HG03135 (cell line): ENCODE measurements at regions not wholly inside any gene's neighbourhood (a gene's known extent, or its start where the extent isn't known, plus 50 kb on each side); places are given as distances from the start of the nearest gene placed in this dataset.

ENCODE experiments used
- ATAC-seq: cut with Tn5 transposase; IDR thresholded peaks from one replicate; pipeline ENCODE4 v1.9.1; 2021; ENCODE audit warnings: mild to moderate bottlenecking, moderate library complexity; ENCODE audit not compliant: unreplicated experiment

DNA sequence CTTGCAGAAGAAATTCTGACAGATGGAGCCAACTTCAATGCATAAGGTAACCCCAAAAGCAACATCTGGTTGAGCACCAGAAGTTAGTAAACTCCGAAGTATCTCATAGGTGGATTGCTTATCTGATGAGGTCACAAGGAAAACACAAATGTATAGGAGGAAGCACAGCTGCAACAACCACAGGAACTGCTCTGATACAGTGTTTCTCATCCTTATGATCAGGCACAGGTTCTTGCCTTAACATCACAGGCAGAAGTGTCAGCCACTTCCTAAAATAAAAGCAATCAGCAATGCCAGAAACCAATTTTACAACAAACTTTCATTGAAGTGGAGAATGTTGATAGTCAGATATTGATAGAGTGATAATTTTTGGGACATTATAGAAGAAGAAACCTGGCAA, 530.3 kb upstream of the FAT3 start:
- ATAC-seq: no peak

DNA sequence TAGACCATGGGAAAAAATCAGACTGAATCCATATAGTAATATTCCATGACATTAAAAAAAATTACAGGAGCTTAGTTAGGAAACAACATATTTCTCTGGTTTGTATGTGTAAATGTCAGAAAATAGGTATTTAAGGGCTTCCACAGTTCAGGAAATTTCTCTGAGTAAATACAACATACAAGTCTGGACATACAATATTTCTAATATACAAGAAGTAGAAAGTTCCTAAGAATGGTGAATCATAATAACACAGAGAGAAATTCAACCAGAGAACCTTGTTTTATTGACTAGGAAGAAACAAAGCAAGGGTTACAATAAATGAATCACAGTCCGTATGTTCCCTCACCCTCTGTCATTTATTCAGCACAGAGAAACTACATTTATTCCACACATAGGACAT, 532.7 kb upstream of the FAT3 start:
- no peak for ATAC-seq

DNA sequence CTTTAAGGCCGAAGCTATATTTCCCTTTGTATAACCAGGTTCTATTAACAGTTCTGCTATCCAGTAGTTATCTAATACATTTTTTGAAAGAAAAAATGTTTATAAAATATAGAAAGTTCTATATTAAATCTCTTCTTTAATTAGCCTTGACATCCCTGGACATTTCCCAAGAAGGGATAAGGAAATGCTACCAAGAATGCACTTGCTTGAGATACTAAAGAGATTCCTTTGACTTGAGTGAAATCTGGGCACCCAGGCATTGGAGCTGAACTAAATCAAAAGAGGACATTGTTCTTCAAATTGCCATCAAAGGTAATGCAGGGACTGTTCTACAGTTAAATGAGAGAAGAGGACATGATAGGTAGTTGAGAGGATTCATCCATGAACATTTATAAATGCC, 535.9 kb upstream of the FAT3 start:
- no peak for ATAC-seq

DNA sequence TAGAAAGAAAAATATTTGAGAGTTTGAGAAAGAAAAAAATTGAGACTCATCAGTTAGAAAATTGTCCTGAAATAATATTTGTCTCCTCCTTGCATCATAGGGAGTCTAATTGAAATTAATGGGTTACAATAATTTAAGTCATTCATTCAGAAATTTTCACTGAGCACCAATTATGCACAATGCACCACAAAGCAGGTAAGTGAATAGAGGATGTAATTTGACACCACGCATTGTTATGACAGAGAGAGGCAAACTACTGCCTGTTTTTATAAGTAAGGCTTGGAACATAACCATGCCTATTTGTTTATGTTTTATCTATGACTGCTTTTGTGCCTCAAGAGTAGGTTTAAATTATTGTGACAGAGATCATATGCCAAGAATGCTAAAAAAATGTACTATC, 537.9 kb upstream of the FAT3 start:
- ATAC-seq: no peak

DNA sequence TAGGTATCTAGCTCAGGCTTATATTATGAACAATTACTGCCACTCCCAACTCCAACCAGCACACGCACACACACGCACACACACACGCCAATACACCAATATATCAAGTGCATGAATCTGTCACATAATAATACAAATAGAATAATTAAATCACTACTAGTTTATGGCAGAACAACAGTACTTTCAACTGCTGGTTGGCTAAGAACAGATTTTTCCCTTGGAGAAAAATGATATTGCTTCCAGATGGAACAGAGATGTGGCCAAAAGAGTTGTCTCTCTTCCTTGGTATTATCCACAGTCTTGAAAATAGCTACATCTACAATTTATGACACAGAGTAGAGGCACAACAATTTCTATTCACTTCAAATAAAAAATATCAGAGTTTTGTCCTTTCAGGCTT, 538.3 kb upstream of the FAT3 start:
- ATAC-seq: no peak

DNA sequence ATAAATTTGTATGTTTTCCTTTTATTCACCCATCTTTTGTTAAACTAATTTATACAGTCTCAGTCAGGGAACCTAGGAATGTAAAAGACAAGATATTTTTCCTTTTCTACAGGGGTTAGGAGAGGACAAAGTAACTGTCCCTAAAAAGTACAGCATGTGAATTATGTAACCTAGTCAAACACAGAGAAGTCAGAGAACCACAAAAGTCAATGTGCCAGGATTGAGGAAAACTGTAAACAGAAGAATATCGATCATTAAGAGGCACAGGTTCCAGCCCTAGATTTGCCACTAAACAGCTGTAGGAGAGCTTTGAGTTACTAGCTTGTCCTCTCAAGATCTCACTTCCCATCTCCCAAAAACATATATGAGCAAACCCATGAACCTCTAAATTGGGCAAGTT, 550.9 kb upstream of the FAT3 start:
- ATAC-seq: no peak

DNA sequence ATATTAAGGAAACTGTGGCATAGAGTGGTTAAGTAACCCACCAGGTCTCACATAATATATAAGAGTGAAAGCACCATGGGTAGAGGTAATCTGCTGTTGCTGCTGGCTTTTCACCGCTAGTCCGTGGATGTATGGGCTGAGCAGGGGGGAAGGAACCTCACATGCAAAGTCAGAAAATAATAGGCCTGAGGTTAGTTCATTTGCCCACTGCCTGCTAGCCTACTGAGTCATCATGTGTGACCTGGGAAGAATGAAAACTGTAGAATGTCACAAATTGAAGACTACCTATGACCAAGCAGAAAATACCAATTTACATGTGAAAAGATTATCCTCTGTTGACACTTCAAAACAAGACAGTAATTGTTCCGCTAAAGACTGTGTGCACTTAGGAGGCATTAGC, 560.1 kb upstream of the FAT3 start:
- ATAC-seq: no peak

DNA sequence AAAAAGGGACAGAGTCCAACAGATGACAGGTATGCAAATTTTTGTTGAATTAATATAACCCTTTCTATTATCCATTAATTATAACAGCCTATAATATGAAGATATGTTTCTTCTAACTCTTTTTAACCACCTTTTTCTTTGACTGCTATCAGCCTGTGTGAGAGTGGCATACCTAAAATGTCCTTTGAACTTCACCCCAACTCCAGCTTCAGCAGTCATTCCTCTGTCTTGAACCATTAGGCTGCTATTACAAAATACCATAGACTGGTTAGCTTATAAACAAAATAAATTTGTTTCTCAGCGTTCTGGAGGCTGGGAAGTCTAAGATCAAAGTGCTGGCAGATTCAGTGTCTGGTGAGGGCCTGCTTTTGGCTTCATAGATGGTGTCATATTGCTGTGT, 564.6 kb upstream of the FAT3 start:
- ATAC-seq: no peak

DNA sequence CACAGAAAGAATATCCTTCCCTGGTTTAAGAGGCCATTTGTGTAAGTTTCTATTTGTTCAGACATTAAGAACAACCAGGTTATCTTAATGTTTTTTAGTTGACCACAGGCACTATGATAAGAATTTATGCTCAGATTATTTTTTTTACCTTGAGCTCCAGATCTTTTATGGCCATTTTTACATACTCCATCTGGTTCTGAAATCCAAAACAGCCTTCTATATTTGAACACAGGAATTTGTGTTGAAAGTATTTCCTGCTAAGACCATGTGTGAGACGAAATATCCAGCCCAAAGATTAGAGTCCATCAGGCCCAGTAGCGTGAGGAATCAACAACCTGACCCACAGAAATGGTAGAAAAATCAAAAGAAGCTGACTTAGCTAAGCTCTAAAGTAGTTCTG, 569.9 kb upstream of the FAT3 start:
- no peak for ATAC-seq

DNA sequence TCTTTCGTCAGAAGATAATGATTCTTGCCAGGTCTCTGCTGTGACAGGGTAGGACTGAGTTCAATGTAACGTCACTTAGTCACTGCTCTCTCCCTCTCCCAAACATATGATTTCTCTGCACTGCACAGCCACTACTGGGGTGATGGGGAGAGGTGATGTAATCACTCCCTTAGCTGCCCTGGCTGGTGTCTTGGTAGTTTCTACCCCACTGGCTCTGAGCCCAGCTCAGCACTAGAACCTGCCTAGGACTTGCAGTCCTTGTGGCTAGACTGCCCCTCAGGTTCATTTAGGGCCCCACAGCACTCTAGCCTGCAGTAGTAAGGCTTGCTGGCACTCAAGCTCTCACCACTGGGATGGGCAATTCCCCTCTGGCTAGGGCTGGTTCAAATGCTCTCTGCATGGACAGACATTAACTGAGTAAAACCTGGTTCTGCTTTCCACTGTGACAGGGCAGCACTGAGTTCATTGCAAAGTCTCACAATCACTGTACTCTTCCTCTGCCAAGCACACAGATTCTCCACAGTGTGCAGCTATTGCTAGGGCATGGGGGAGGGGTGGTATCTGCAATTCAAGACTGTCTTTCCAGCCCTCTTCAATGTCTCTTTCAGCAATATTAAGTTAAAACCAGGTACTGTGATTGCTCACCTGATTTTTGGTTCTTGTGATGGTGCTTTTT, 571.4 kb upstream of the FAT3 start:
- no peak for ATAC-seq

DNA sequence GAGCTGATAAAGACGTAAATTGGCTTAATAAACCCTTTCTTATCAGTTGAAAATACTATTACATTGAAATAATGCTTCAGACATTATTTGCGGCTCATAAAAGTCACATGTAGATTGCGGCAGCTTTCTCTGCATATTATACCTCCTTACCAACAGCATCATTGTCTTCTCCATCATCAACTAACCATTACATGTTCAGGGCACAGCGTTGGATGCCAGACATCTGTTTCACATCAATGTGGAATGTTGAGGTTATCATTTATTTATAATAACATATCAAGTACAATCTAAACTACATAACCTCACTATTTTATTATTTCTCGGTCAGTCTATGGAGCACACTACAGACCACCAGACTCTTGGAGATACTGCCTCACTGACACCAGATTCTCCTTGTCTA, 573.8 kb upstream of the FAT3 start:
- ATAC-seq: no peak

DNA sequence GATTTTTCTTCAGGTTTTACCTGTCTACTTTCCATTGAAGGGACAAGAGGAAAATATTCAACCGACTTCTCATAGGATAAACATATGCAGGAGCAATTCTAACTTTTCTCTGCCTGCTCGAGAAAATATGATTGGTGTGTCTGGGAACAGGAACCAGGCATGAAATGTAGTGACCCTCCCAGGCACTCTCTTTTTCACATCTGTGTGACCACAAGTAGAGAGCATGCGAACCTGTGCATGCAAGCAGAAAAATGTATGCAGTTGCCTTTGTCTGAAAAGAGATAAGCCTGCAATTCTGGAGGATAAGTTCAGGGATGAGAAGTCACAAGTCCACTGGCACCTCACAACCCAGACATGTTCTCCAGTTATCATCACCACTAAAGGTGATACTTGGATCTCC, 583.5 kb upstream of the FAT3 start:
- ATAC-seq: no peak

DNA sequence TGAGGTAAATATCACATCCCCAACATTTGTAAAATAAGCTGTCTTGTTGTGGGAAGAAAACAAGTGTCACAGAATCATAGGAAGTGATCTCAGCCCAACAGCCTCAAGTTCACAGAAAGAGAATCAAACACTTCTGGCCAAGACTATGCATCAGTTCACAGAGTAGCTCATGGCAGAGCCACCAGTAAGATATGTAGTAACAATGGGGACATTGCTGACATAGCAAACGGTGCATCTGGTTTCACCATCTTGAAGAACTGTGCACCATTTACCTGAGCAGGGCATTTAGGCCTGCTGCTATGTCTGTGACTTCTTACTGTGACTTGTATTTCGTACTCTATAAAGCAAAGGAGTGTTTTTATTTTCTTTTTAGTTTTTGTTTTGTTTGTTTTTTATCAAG, 585.3 kb upstream of the FAT3 start:
- no peak for ATAC-seq

DNA sequence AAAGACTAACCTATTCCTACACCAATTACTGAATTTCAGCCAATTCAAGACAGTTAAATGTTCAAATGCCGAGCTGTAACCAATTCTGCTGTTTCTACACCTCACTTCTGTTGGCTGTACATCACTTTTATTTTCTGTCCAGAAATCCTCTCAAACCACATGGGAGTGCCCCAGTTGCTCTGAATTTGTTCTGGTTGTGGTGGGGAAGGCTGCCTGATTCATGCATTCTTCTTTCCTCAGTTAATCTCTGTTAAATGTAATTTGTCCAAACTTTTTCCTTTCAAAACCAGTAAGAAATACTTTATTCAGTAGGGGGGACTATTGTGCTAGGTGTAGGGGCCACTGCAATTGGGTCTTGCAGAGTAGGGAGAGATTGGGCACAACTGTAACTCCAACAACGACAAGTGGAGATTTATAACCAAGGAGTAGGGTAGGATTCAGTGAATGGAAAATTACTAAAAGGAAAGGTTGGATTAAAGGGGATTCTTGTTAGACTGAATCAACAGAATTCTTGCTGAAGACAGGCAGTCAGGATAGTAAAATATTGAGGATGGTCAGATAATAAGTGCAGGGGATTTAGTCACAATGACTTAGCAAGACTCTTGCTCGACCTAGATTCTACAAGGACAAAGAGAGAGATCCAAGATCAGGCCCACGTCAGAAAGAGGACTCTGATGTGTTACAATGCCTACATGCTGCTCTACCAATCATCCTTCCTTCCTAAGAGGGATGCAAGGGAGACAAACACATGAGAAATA, 593.5 kb upstream of the FAT3 start:
- ATAC-seq: no peak

DNA sequence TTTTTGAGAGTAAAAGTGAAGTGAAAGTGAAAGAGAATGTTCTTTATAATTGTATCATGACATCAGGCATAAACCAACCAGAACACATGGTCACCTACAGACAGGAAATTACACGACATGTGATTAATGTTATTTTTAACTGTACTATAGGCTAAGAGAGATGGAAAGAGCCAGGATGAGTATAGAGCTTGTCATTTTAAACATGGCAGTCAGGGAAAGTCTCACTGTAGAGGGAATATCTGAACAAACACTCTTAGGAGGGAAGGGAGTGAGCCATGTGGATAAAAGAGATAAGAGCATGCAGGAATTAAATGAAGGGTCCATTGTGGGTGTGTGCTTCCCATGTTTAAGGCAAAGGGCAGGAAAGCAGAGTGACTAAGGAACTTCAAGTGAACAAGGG, 599.1 kb upstream of the FAT3 start:
- ATAC-seq: no peak

DNA sequence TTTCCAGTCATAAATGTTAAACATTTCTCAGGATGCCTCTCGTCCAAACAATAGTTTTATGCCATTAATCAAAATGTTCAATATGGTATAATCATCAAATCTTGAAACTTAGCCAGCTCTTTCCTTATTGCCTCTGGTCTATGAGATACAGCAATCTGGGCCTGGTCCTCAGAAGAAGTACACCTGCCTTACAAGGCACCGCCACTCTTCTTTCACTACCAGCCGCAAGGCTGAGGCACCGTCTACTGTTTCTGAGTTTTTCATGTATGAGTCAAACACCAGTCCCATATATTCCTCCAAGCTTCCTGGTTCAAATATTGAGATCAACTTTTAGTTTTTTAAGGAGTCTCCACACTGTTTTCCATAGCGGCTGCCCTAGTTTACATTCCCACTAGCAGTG, 600.6 kb upstream of the FAT3 start:
- no peak for ATAC-seq

DNA sequence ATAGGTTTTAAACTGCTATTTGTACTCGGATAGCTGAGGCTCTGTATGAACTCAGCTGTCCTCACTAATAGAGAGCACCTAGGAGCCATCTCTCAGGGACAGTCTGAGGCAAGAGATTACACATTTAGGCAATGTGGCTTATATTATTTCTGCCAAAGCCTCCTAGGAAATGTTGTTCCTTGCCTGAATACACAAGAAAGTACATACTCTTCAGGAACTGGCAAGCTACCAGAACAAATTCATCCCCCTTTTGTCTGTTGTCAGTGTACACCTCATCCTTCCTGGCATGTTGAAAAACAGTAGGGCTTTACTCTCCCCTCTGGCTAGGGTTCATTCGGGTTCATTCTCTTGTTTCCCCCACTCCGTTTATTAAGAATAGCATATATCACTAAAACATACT, 615.9 kb upstream of the FAT3 start:
- no peak for ATAC-seq

DNA sequence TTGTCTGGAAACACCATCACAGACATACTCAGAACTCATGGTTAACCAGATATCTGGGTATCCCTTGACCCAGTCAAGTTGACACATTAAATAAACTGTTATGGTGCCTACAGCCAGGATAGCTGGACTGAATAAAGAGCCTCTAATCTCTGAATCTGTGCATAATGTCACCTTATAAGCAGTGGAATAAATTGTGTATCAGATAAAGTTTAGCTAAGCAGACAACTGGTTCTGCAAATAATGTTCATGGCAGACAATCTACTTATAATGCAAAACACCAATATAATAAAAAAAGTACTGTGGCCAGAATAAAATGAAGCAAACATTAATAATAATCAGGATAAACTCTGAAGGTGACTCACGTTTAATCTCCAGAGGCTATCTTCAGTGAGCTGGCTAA, 628.5 kb upstream of the FAT3 start:
- ATAC-seq: no peak

DNA sequence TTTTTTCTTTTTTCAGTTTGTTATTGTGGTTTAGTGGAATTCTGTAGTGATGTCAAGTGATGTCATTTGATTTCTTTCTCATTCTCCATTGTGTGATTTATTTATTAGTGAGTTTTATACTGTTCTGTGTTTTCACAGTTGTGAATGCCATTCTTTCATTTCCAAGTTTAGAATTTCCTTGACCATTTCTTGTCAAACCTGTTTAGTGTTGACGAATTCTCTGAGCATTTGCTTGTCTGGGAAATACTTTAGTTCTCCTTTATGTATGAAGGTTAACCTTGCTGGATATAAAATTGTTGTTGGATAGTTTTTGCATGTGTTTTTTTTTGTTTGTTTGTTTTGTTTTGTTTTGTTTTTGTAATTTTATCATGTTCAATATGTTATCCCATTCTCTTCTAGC, 633.6 kb upstream of the FAT3 start:
- ATAC-seq: no peak

DNA sequence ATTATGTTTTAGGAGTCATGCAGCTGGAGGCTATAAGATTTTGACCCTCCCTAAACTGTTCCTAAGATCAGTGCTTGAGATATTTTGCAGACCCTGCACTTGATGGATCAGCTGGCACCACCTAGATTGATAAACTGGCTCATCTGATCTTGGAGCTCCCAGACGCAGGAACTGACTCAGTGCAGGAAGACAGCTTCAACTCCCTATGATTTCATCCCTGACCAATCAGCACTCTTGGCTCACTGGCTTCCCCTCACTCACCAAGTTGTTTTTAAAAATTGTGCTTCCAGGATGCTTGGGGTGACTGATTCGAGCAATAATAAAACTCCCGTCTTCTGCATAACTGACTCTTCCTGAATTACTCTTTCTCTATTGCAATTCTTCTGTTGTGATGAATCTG, 637.5 kb upstream of the FAT3 start:
- no peak for ATAC-seq

DNA sequence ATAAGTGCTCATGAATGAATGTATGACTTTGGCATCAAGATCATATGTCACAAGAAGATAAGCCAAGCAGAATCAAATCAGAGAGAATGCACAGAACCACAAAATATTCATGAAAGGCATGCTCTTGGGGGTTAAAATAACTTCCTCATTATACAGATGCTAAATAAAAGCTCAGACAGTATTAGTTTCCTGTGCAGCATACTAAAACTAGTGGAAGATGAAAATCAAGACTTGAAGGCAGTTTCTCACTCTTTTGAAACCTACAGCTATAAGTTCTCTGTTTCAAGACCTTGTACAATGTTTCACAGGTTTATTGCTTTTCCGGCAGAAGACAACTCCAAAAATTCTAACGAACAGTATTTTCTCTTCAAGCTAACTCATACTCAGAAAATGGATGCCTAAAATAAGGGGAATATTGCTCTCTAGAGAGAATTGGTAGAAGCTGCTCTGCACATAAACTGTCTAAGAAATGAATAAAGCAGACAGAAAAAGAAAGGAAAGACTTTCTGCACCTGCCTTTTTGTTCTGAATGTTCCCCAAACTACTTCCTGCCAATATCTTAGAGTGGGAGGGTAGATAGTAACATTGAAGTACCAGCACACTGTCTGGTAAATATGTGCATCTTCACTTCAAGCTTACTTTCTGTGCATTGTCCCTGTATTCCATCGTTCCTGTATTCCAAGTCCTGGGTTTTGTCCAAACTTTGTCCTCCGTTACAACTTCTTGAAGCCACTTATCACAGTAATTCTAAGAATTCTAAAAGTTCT, 639.4 kb upstream of the FAT3 start:
- ATAC-seq: no peak

DNA sequence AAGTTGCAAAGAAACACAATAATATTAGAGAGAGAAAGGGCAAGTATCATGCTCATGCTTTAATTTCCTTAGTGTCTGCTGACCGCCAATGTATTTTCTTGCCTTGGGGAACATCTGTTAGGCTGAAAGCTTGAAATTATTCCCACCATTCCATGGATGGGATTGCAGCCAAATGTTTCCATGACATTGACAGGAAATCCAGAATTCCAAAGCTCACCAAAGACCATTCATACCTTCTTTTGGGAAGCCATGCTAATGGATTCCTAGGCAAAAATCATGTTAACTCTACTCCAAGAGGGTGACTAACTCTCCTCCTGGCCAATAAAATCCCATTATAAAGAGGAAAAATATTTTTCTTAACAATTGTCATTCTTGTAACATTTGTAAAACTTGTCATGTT, 661.4 kb upstream of the FAT3 start:
- no peak for ATAC-seq
